Retina (tissue), 1 donor: ENCODE measurements at regions not wholly inside any gene's neighbourhood (a gene's known extent, or its start where the extent isn't known, plus 50 kb on each side); places are given as distances from the start of the nearest gene placed in this dataset.
"Not testable (repeated sequence)": the region's sequence is repeated elsewhere in the genome, so short reads cannot be mapped to it uniquely, and the experiment has no call there.

Source experiments
- DNase-seq: peaks from one replicate; pipeline ENCODE4 v3.0.0-alpha.2; 2016

DNA sequence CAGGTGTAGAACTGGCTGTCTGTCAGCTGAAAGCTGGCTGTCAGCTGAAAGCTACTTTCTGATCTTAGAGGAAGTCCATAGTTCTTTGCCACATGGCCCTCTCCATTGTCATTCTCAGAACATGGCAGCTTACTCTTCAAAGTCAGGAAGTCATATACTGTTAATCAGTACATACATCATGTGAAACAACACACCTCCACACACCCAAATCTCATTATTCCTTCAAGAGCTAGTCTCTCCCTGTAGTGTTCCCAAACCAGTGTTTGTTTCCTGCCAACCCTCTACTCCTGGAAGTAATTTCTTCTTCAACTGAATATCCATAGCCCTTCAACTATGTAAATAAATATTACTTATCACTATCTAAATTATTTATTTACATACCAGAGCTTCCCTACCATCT is 58.9 kb downstream of the OR5AK2 start:
- no peak for DNase-seq

DNA sequence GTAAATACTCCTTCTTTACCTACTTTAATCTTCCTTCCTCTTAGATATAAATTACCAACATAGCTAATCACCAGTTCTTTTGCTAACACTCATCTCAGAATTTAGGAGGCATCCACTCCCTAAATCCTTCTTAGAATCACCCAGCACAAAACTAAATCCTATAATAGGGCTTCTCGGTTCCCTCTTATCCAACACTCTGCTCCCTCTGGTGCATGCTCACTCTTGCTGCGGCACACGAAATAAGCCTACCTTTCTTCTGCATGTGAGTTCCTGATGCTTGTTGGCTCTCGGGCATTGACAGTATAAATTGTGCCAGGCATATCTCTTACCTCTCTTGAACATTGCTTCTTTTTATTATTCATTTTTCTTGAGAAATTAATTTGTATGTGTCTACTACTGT is 61.0 kb downstream of the OR5AK2 start:
- DNase-seq: no peak

DNA sequence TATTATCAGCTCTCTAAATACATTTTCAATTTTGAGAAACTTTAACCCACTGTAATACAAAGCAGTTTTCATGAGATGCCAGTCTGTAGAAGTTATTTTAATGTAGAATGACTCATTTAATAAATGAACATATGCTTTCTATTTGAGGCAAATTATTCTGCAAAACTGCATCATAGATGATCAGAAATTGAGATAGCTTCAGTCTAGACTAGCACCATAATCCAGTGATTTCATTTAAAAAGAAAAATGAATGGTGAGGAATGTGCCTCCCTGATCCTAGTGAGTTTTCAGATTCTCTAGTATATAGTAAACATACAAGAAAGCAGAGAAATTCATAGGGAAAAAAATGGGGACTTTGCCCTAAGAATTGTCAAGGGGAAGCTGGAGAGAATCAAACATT is 66.1 kb downstream of the OR5AK2 start:
- DNase-seq: no peak

DNA sequence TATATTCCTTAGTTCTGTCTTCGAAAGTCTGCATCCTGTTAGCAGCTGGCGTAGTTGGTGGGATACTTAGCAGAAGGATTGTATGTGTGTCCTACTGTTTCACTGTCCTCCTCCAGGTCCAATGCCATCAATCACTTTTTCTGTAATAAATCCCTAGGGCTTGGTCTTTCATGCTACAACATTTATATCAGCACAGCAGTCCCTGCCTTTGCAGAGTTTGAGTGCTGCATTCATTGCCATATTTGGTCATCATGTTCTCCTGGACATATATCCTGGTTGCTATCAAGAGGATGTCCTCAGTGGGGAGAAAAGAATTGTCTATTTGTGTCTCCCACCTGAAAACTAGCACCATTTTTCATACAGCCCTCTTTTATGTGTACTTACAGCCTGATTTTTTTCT is 67.0 kb downstream of the OR5AK2 start:
- peak; percentile 6 for DNase-seq

DNA sequence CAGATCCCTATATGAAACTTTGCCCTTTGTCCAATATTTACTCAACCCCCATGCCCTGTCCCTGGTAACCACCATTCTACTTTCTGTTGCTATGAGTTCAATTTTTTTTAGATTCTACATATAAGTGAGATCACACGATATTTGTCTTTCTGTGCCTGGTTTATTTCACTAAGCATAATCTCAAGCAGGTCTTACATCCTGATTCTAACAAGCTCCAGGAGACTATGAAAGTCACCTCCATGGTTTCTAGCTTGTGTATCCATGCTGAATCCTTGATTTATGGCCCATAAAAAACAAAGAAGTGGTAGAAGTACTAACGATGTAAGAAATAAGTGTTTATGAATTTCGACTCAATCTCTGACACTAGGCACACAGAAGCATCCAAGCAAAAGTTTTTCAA is 68.0 kb downstream of the OR5AK2 start:
- no peak for DNase-seq

DNA sequence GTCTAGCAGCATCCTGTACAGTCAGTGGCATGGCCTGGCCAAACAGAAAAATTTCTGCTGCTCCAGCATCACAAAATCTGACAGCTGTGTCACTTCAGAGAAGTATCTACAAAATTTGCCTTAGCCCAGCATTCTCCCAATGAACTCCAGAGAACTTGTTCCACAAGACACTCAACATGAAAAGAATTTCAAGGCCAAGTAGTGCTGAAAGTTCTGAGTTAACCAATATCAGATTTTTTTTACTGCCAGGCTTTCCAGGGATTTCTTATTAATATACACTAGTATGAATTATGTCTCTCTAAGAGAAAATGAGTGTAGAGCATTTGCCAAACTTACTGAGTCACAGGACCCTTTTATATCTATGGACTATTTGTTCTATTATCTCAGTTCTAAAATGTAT is 68.8 kb downstream of the OR5AK2 start:
- no peak for DNase-seq

DNA sequence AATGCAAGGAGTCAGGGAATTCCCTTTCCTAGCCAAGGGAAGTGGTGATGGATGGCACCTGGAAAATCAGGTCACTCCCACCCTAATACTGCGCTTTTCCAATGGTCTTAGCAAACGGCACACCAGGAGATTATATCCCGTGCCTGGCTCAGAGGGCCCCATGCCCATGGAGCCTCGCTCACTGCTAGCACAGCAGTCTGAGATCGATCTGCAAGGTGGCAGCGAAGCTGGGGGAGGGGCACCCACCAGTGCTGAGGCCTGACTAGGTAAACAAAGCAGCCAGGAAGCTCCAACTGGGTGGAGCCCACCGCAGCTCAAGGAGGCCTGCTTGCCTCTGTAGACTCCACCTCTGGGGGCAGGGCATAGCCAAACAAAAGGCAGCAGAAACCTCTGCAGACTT is 74.2 kb downstream of the OR5AK2 start:
- not testable (repeated sequence) for DNase-seq

DNA sequence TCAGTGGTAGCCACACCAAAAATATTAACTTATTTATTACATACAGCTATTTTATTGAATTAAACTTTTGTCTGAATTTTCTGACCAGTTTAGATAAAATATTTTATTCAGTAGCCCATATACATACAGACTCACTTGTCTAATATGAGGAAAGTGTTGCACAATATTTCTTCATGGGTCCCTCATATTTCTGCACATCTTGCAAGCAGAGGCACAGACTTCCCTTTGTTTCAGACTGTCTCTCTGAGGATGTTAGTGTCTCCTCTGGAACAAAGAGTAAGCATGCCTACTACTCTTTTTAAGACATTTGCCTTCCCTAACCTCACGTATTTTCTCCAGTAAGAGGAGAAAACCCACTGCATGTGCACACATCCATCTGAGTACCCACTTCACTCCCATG is 81.2 kb downstream of the OR5AK2 start:
- DNase-seq: no peak

DNA sequence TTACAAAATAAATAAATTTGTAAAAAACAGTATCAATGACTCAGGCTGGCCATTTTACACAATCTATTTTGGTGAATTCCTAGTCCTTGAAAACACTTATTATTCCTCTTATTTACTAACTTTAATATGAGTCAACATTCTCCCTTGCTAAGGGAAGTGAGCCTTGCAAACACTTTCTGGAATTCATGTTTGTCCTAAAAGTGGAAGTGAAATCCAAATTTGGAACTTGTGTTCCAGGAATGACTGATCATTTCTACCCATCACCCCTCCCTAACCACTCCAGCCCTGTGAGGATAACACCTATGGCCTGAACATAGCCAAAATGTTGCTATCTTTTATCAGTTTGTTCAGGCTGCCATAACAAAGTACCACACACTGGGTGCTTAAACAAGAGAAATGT is 83.1 kb downstream of the OR5AK2 start:
- DNase-seq: no peak

DNA sequence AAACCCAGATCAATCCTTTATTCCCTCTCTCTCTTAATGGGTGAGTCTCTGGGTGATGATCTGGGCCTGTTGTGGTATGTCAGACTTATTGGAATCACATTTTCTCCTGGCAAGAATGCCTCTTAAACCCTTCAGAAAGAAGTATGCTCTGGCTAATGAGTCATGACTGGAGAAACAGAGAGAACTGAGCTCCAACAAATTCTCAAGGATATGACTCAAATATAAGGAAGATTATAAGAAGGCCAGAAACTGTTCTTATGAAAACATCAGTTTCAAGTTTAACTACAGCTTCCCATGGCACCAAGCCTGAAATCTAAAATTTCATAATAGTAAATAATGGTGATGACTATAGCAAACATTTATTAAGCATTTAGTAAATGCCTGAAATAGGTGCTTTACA is 83.9 kb downstream of the OR5AK2 start:
- no peak for DNase-seq

DNA sequence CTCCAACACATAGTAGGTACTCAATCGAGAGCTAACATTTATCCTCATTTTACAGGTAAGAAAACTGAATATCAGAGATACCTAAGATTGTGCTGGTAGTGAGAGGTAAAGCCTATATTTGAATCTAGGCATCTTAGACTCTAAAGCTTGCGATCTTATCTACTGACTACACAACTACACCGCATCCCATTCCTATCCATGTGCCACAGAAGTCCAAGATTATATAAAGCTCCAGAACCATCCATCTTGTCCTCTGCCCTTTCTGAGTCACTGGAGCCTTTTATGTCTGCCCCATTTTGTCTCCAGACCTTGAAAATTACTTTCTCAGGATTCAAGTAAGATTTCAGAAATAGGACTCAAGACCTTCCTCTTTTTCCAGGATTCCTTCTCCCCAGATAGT is 84.4 kb downstream of the OR5AK2 start:
- DNase-seq: no peak

DNA sequence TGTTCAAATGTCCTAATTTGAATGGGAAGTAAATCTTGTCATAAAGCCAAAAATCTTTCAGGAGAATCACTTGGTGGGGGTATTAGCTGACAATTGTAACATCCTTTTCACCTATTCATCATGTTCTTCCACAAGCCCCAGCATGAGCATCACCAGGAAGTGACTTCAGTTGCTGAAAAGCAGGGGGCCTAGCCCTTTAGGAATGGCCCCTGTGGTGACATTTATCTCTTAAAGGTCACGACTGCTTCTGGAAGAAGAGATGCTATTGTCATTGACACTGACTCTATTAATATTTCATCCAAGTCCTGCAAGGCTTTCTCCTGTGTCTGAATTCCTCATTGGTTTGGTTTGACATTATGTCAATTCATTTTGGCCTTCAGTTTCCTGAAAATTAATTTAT is 92.6 kb downstream of the OR5AK2 start:
- no peak for DNase-seq

DNA sequence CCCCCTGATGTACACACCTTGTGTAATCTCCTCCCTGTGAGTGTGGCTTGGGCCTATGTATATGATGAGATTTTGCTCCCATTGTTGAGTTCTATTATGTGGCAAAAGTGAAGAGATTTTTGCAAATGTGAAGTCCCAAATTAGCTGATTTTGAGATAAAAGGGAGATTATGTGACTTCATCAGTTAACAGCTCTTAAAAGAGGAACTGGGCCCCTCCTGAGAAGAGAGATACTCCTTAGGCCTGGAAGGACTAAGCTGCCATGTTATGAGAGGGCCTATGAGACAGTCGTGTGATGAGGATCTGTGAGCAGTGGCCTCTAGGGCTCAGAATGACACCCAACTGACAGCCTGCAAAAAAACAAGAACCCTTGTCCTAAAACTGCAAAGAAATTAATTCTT is 93.4 kb downstream of the OR5AK2 start:
- no peak for DNase-seq

DNA sequence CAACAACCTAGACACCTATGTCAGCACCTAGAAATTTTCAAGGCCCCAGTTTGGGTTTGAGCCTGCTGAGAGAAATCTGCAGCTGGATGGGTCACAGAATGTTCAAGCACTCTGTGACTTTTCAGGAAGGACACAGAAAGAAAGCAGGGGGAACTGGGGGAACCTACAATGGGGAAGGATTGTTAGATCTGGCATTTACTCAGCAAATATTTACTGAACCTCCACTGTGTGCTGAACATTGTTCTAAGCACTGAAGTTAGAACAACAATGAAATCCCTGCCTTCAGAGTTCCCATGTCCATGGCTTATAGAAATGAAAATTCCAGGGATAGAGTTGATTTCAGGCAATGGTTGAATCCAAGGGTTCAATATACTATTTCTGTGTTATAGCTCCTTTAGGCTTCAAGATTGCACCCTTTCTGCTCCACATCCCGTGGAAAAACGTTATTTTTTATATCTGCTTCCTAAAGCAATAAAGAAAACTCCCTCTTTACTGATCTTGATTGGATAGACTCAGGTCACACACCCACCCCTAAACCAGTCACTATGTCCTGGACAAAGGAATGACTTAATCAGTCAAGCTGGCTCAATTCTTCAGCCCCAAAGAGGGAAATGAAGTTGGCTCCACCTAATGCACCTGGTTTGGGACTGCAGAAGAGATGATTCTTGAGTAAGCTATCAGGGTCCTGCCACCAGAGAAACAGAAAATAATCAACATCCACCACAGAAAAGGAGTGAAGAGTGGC is 95.1 kb downstream of the OR5AK2 start:
- DNase-seq: no peak

DNA sequence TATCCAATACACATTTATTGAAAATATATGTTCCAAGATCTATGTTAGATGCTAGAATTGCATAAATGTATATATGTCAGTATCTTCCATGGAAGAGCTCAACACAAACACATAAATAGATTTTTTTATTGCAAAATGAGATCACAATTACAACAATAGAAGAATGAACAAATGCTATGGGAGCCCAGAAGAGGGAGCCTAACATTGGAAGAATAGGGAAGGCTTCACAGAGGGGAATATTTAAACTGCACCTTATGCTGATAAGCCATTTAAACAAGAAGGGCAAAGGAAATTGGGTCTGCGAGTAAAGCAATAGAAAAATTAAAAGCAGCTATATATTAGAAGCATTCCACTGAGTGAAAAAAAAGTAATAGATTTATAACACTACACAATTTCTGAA is 96.1 kb upstream of the LRRC55 start:
- no peak for DNase-seq

DNA sequence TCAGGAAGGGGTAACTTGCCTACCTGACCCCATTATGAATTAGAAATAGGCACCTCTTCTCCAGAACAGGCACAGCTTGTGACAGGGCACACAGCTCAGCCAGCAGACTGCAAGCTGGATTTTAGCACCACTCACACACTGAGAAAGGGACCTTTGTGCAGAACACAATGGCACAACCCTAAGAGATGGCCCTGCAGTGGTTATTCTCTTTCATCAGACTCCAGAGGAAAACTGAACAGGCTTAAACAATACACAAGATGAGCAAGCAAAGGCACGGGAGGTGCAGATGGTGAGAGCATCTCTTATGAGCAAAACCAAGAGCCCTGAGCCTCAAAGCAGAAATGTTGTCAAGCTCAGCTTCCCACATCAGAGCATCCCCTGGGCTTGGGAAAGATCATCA is 93.8 kb upstream of the LRRC55 start:
- peak; percentile 16 for DNase-seq

DNA sequence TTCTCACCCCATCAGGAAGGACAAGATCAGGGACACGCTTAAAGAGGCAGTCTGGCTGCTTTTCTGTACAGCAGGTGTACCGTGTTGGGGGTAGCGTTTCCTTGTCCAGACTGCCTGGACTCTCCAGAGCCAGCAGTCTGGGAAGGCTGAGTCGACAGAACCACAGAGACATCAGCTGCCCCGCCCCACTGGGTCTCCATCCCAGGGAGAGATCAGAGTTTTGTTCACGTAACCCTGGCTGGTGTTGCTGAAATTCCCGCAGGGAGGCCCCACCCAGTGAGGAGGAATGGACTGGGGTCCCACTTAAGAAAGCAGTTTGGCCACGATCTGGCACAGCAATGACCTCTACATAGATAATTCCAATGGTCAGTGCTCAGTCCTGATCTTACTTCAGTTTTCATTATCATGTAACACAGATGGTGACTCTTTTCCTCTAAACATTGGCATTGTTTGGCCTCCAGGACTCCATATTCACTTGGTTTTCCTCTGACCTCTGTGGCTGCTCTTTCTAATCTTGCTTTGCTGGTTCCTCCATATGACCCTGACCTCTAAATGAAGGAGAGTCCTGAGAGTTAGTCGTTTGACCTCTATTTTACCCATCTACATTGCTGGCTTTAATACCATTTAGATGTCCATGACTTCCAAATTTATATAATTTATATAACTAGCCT is 89.6 kb upstream of the LRRC55 start:
- DNase-seq: no peak

DNA sequence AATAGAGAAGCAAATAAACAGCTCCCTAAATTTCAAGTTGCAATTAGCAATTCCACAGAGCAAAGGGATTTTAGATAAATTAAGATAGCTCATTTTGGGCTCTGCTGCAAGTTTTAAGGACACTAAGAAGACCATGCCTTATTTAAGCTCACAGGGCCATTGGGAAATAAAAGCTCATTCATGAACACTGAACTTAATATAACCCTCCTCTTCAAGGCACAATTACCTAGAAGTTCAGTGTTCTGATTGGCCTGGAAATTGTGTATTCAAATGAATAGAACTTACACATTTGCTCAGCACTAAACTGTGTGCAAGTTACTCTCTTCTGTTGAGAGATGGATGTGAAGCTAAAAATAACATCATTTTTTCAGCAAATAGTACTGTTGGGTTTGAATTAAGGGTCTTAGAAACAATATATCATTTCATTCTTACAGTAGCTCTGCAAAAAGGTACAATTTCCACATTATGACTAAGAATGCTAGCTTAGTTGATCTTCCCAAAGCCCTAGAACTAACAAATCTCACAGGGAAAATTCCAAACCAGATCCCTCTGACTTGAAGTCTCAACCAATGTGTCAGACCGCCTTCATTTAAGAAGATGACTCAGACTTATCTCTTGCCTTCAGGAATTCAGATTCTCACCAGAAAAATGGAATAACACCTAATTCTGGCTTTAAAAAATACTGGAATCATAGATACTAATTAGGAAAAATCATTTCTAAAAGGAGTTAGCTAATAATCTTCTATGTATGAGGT is 87.4 kb upstream of the LRRC55 start:
- no peak for DNase-seq

DNA sequence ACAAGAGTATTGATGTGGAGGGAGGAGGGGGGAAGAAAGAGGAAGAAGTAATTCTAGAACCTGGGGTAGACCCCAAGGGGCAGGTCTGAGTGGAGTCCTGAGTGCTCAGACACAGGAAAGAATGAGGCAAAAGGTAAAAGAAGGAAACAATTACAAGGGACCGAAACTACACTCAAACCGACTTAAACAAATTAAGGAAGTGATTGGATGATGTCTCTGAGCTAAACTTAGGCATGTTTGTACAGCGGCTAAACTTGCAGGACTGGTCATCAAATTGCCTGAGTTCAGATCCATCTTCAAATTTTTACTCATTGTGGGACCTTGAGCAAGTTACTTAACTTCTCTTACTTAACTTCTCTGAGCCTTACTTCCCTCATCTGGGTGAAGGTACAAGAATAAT is 86.3 kb upstream of the LRRC55 start:
- no peak for DNase-seq

DNA sequence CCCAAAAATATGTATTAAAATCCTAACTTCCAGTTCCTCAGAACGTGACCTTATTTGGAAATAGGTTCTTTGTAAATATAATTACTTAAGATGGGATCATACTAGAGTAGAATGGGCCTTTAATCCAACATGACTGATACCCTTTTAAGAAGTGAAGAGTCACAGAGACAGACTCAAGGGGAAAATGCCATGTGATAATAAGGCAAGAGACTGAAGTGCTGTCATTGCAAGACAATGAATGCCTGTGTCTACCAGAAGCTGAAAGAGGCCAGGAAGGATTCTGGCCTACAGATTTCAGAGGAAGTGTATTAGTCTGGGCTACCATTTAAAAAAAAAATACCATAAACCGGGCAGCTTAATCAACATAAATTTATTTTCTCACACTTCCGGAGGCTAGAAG is 85.9 kb upstream of the LRRC55 start:
- no peak for DNase-seq

DNA sequence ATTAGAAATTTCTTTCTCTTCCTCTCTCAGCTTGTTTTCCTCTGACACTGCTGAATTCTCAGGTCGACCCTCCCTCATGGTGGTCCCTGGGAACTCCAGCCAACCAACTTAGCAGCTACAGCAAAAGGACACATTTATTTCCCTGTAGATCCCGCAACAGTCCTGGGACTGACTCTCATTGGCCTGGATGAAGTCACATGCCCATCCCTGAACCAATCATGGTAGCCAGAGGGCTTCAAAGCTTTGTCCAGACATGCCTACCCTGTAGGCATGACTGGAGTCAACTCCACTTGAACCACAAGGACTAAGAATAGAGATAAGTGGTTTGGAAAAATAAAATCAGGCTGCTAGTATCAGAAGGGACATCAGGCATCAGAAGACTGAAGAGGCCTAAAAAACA is 84.6 kb upstream of the LRRC55 start:
- no peak for DNase-seq

DNA sequence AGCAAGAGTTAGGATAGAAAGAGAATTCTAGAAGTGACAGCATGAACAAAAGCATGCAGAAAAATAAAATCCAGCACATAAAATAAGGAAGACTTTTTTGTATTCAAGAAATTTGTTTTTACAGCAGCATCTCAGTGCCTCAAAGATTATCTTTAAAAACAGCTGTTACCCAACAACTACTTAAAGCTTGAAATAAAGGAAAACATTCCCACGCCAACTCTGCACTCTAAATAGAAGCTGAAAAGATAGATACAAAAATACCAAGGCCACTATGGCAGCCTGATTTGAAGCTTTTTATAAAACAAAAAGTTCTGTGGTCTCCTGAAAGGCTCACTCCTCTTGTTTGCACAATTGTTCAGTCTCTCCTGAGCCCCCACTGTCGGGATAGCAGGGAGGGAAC is 83.6 kb upstream of the LRRC55 start:
- DNase-seq: no peak

DNA sequence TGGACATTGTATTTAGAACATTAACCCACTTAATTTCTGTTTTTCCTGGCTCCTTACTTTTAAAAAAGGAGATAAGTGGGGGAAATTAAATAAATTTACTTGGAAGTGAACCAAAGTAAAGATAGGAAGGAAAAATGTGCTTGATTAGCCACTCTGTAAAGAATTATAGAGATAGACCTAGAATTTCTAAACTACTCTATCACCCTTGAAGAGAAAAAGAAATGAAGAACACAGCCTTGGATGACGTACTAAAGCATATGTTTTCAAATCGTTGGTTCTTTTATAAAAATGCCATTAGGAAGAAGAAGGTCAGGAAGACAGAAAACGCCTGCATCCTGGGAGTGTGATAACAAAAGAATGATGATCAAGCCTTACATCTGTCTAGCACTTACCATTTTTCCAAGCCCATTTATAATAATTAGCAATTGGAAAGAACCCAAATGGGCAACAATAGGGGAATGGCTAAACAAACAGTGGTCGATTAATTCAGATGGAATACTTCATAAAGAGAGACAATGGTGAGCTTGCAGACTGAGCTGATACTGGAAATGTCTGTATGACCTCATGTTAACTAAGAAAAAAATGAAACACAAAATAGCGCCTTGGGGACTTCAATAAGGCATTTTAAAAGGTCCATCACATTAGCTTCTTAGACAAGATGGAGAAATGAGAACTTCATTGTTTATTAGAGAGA is 81.0 kb upstream of the LRRC55 start:
- DNase-seq: peak; percentile 9
